ENCODE measurements at regions not wholly inside any gene's neighbourhood (a gene's known extent, or its start where the extent isn't known, plus 50 kb on each side); places are given as distances from the start of the nearest gene placed in this dataset.

DNA sequence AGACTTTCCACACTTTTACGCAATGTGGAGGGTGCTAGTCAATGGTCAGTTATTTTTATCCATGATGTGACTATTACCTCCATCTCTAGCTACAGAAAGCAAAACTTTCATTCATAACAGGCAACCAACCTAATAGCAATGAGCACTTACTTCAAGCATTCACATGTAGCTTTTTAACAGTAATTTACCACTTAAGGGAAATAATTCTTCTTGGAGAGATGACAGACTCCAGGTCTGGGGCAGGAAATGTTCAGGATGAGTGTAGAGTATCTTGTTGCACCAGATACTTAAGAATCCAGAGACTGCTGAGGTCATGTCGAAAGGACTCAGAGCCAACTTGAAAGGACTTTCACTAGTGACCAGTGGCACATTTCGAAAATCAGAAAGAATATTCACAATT is 347.6 kb downstream of the CHRM3 start:
- Histone ChIP-seq H3K36me3 (ENCODE audit: control insufficient read depth, insufficient read depth, low read length) (no peaks in the 10 kb centered on the region), H3K4me2 (ENCODE audit: extremely low read depth, insufficient read depth, low read length) (no peak overlapping the region), H3K4me1 (ENCODE audit: control insufficient read depth, extremely low read depth, insufficient read depth, low read length) (no peaks in the 10 kb centered on the region), H3K4me3 (replicated peaks in 1 of 4; ENCODE audit: control extremely low read depth in 1 of 4, insufficient read depth in 1 of 4, low read depth in 3 of 4, low read length in 4 of 4) (no peak overlapping the region), H3K9me3 (ENCODE audit: control insufficient read depth, insufficient read depth, low read depth, low read length) (no peaks in the 10 kb centered on the region), H2AFZ (ENCODE audit: low read length) (no peak overlapping the region), H3K9ac (ENCODE audit: insufficient read depth, low read length) (no peak overlapping the region), H3K79me2 (ENCODE audit: control insufficient read depth, insufficient read depth, low read length) (no peaks in the 10 kb centered on the region), H3K27me3 (ENCODE audit: control insufficient read depth, insufficient read depth, low read length) (no peaks in the 10 kb centered on the region), H4K20me1 (ENCODE audit: control insufficient read depth, extremely low read depth, insufficient read depth, low read length) (no peaks in the 10 kb centered on the region), H3K27ac (ENCODE audit: insufficient read depth, low read length) (no peak overlapping the region)
- no peak for TF ChIP-seq EZH2 (IDR thresholded peaks at IDR 0.05; ENCODE audit: low read length, missing control alignments)
- no peak for TF ChIP-seq CTCF (conservative IDR thresholded peaks at IDR 0.05 in 1 of 2, IDR thresholded peaks at IDR 0.05 in 1 of 2; ENCODE audit: low read depth in 1 of 2, low read length in 2 of 2)
- DNase-seq (ENCODE audit: low read depth in 2 of 2) = no peak

GRCh38 chr1:239735111-239735510 is 348.7 kb downstream of the CHRM3 start:
- Histone ChIP-seq H3K9me3 (ENCODE audit: control insufficient read depth, insufficient read depth, low read depth, low read length) (no peaks in the 10 kb centered on the region), H3K4me1 (ENCODE audit: control insufficient read depth, extremely low read depth, insufficient read depth, low read length) (no peaks in the 10 kb centered on the region), H3K27ac (ENCODE audit: insufficient read depth, low read length) (no peak overlapping the region), H2AFZ (ENCODE audit: low read length) (no peak overlapping the region), H3K27me3 (ENCODE audit: control insufficient read depth, insufficient read depth, low read length) (no peaks in the 10 kb centered on the region), H3K79me2 (ENCODE audit: control insufficient read depth, insufficient read depth, low read length) (no peaks in the 10 kb centered on the region), H3K9ac (ENCODE audit: insufficient read depth, low read length) (no peak overlapping the region), H3K4me3 (replicated peaks in 1 of 4; ENCODE audit: control extremely low read depth in 1 of 4, insufficient read depth in 1 of 4, low read depth in 3 of 4, low read length in 4 of 4) (no peak overlapping the region), H3K4me2 (ENCODE audit: extremely low read depth, insufficient read depth, low read length) (no peak overlapping the region), H4K20me1 (ENCODE audit: control insufficient read depth, extremely low read depth, insufficient read depth, low read length) (no peaks in the 10 kb centered on the region), H3K36me3 (ENCODE audit: control insufficient read depth, insufficient read depth, low read length) (no peaks in the 10 kb centered on the region)
- no peak for DNase-seq (ENCODE audit: low read depth in 2 of 2)
- TF ChIP-seq EZH2 (IDR thresholded peaks at IDR 0.05; ENCODE audit: low read length, missing control alignments) (no peak), CTCF (conservative IDR thresholded peaks at IDR 0.05 in 1 of 2, IDR thresholded peaks at IDR 0.05 in 1 of 2; ENCODE audit: low read depth in 1 of 2, low read length in 2 of 2) (no peak)

DNA sequence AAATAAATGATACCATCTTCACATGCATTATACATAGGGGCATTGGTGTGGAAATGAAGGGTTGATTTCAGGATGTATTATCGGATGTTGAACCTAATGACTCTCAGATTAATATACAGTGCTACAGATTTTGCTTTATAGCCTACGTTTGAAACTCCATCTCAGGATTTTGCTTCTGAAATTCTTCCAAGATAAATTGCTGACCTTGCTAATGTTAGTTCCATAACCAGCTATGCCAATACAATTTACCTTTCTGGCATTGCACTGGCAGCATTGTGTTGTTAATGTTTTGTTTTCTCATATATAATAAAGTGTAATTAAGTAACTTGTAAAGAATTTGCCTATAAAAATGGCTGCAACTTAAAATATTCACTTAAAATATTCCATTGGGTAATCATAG is 350.1 kb downstream of the CHRM3 start:
- H3K27me3 ChIP-seq (ENCODE audit: control insufficient read depth, insufficient read depth, low read length) = no peaks in the 10 kb centered on the region

More for the DNA sequence above, 350.1 kb downstream of the CHRM3 start:
- H3K79me2 ChIP-seq (ENCODE audit: control insufficient read depth, insufficient read depth, low read length) = no peaks in the 10 kb centered on the region
- H3K4me2 ChIP-seq (ENCODE audit: extremely low read depth, insufficient read depth, low read length) = no peak overlapping the region
- H3K27ac ChIP-seq (ENCODE audit: insufficient read depth, low read length) = no peak overlapping the region
- no peak overlapping the region for H2AFZ ChIP-seq (ENCODE audit: low read length)
- H4K20me1 ChIP-seq (ENCODE audit: control insufficient read depth, extremely low read depth, insufficient read depth, low read length) = no peaks in the 10 kb centered on the region
- no peaks in the 10 kb centered on the region for H3K36me3 ChIP-seq (ENCODE audit: control insufficient read depth, insufficient read depth, low read length)
- no peak overlapping the region for H3K9ac ChIP-seq (ENCODE audit: insufficient read depth, low read length)
- TF ChIP-seq CTCF (conservative IDR thresholded peaks at IDR 0.05 in 1 of 2, IDR thresholded peaks at IDR 0.05 in 1 of 2; ENCODE audit: low read depth in 1 of 2, low read length in 2 of 2) (no peak), EZH2 (IDR thresholded peaks at IDR 0.05; ENCODE audit: low read length, missing control alignments) (no peak)
- no peaks in the 10 kb centered on the region for H3K9me3 ChIP-seq (ENCODE audit: control insufficient read depth, insufficient read depth, low read depth, low read length)
- H3K4me3 ChIP-seq (replicated peaks in 1 of 4; ENCODE audit: control extremely low read depth in 1 of 4, insufficient read depth in 1 of 4, low read depth in 3 of 4, low read length in 4 of 4) = no peak overlapping the region
- DNase-seq (ENCODE audit: low read depth in 2 of 2) = no peak
- no peaks in the 10 kb centered on the region for H3K4me1 ChIP-seq (ENCODE audit: control insufficient read depth, extremely low read depth, insufficient read depth, low read length)
